IPS DF 19.7 (cell line): ENCODE measurements at regions not wholly inside any gene's neighbourhood (a gene's known extent, or its start where the extent isn't known, plus 50 kb on each side); places are given as distances from the start of the nearest gene placed in this dataset.
"Not testable (repeated sequence)": the region's sequence is repeated elsewhere in the genome, so short reads cannot be mapped to it uniquely, and the experiment has no call there.

Source experiments
- DNase-seq: peaks from one replicate; pipeline ENCODE4 v3.0.0-alpha.2; 2013; ENCODE audit warnings: low read depth, low spot score

DNA sequence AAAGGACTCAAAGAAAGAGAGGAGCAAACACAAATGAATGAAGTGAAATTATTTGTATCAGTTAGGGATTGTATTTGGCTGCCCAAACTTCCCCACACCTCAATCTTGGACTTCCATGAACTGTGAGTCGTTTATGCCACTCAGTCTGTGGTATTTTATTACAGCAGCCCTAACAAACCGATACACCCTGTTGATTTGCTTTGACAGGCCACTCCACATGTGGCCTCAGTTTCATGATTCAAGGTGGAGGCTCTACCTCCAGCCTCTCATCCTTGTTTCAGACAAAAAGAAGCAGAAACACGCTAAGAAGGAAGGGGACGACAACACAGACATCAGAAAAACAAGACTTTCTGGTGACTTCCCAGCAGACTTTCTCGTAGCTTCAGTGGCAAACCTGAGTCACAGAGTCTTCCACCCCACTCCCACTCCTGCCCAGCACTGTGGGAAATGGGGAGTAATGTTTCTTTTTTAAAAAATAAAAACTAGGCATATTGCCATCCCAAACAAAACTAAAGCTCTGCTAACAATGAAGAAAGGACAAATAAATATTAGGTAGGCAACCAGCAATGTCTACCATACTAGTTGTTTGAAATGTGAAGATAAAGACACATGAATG is 52.2 kb upstream of the ABCA1 start:
- no peak for DNase-seq

- DNase-seq = no peak
These were observed 53.7 kb upstream of the ABCA1 start for GRCh38 chr9:104981543-104982129.

- DNase-seq = no peak
These were observed 54.6 kb upstream of the ABCA1 start for GRCh38 chr9:104982543-104982942.

DNA sequence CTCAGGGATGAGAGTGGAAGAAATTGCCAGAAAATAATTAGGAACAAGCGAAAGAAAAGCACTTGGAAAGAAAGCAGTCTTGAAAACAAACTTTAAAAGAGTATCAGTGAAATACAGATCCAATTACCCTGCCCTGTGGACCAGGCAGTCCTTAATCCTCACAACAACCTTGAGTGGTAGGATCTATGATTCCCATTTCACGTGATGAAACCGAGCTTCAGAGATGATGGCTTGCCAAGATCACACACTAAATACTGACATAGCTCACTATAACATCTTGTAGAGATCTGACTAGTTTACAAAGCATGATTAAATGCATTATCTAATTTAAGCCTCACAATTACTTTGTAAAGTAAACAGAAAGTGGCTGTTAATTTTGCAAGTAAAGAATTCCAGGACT is 55.5 kb upstream of the ABCA1 start:
- DNase-seq = no peak

GRCh38 chr9:104984121-104984520 is 56.2 kb upstream of the ABCA1 start:
- no peak for DNase-seq

DNA sequence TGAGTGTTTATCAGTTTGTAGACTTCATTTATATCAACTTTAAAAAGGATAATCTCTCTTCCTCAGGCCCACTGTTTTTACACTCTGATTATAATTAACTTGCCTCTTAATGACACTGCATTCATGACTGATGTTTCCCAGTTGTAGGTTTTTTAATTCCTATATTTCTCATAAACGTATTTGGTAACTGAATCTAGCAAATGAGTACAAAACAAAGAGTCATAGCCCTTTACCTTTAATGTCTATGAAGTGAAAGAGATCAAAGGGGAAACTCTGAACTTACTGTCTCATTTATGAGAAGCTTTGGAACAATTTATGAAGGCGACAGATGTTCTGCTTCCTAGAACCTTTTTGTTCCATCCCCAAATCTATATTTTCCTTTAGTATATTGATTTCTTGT is 56.6 kb upstream of the ABCA1 start:
- DNase-seq = no peak

DNA sequence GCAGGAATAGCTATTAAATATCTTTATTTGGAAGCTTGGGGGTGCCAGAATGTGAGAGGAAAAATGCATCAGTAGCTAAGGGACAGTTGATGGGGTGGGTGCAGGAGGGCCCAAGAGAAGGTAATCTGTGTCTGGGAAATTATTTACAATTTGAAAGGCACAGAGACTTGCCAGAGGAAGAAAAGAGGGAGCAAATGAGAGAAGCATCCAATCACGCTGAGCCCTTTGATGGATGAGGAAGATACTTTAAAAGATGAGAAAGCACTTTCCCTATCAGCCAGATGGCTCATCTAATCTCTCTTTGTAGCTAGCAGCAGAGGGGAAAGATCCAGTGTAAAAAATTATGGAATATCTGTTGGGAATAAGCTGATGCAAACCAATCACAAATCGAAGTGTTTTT is 57.0 kb upstream of the ABCA1 start:
- no peak for DNase-seq

DNA sequence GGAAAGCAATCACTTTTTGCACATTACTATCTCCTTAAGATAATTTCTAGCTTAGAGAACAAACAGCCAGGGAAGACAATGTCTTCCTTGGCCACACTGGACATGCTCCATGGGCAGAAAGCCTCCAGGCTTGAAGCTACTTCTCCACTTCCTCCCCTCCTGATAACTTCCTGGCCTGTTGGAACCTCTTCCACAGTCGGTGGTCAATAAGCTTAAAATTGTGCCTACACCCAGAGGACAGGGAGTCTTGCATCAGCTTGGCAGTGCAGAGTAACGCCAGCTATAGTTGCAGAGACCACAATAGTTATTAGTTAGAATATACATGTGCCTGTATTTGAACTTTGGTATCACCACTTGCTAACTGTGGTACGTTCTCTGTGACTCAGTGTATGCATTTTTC is 58.1 kb upstream of the ABCA1 start:
- no peak for DNase-seq

GRCh38 chr9:104987743-104988142 is 59.8 kb upstream of the ABCA1 start:
- no peak for DNase-seq

- no peak for DNase-seq
These were observed 60.6 kb upstream of the ABCA1 start for GRCh38 chr9:104988539-104988938.

DNA sequence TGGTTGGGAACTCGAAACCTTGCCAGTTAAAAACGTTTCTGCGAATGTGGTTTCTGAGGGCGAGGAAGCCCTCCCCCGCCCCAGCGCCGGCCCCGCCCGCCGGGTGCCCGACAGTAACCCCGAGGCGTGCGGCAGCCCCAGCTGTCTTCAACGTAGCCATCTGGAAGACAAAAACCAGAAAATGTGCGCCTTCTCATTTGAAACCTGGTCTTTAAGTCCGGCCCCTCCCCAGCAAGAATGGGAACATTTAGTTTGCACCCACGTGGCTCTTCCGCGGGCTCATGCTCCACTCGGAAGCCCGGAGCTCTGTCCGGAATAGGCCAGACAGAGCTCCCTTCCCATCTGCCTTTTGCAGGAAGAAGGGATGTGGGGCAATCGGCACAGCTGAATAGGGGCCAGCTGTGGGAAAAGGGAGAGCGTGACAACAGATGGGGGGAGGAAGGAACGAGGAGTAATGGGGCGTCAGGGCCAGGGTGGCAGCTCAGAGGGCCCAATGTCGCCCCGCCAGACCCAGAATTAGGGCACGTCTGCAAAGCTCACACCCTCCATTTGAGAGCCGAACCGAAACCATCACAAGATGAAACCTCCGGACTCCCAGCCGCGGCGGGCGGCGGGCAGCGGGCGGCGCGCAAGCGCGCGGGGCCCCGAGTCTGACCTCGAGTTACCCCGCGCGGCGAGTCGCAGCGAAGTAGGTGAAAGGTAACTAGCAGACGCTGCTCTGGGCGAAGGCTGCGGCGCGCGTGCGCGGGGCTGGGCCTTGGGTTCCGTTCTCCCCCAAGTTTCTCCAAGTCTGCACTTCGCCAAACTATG is 63.4 kb upstream of the ABCA1 start:
- DNase-seq = no peak

GRCh38 chr9:104992659-104993058 is 64.7 kb upstream of the ABCA1 start:
- no peak for DNase-seq

GRCh38 chr9:104993291-104993963 is 65.5 kb upstream of the ABCA1 start:
- DNase-seq = peak; percentile 91

GRCh38 chr9:104997536-104997935 is 69.6 kb upstream of the ABCA1 start:
- no peak for DNase-seq

GRCh38 chr9:104999136-104999535 is 71.2 kb upstream of the ABCA1 start:
- no peak for DNase-seq

DNA sequence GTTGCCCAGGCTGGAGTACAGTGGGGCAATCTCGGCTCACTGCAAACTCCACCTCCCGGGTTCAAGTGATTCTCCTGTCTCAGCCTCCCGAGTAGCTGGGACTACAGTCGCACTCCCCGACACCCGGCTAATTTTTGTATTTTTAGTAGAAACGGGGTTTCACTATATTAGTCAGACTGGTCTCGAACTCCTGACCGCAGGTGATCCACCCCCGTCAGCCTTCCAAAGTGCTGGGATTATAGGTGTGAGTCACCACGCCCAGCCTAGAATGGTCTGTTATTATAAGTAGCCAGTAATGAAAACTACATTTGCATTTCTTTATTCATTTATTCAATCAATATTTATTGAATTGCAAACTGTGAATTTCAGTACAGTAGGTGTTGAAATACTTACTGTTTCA is 72.6 kb upstream of the ABCA1 start:
- not testable (repeated sequence) for DNase-seq

- DNase-seq = no peak
These were observed 76.6 kb upstream of the ABCA1 start for GRCh38 chr9:105004466-105005090.

DNA sequence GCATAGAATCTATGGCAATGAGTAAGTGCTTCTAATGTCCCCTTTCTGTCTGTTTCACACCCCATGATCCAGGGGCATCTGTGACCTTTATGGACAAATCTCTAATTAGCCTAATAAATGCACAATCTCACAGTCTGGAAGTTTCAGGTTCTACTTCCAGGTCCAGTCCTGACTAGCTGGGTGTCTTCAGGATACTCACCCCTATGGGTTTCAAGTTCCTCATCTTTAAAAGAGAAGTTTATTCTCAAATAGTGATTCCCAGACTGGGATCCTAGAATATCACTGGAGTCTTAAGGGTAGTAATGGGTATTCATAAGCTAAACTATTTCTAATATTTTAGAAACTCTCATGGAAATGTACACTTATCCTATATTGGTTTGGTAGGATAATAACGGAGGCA is 77.2 kb upstream of the ABCA1 start:
- DNase-seq = no peak

- DNase-seq = no peak
These were observed 78.6 kb upstream of the ABCA1 start for GRCh38 chr9:105006514-105006913.

GRCh38 chr9:105007143-105007542 is 79.2 kb upstream of the ABCA1 start:
- no peak for DNase-seq

DNA sequence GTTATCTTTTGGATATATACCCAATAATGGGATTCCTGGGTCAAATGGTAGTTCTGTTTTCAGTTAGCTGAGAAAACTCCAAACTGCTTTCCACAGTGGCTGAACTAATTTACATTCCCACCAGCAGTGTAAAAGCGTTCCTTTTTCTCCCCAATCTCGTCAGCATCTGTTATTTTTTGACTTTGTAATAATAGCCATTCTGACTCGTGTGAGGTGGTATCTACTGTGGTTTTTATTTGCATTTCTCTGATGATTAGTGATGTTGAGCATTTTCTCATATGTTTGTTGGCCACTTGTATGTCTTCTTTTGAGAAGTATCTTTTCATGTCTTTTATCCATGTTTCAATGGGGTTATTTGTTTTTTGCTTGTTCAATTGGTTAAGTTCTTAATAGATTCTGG is 82.1 kb upstream of the ABCA1 start:
- DNase-seq = not testable (repeated sequence)

GRCh38 chr9:105021917-105022316 is 94.0 kb upstream of the ABCA1 start:
- DNase-seq = no peak
